Natural killer cell (primary cell): ENCODE measurements at regions not wholly inside any gene's neighbourhood (a gene's known extent, or its start where the extent isn't known, plus 50 kb on each side); places are given as distances from the start of the nearest gene placed in this dataset.

Experiments
- ATAC-seq, 3 donors: fragments of 150-1000 bp in 2 of 3; fragments of 200-7000 bp in 1 of 3; cut with Tn5 transposase; 1 replicate in 1 of 3; 2 replicates in 2 of 3; pipeline ENCODE4 v1.10.0; 2021; ENCODE audit warnings: mild to moderate bottlenecking in 2 of 3, moderate library complexity in 2 of 3
- DNase-seq, 2 donors: peaks; one replicate each; pipeline versions ENCODE4 v3.0.0 to v3.0.0-alpha.2; 2013 to 2021; ENCODE audit warnings: mixed read lengths in 1 of 2
- H3K27ac ChIP-seq: one replicate; pipeline ENCODE4 v1.5.1; 2013; ENCODE audit warnings: mild to moderate bottlenecking, low read length
- H3K27me3 ChIP-seq: one replicate; pipeline ENCODE4 v1.6.1; 2013; ENCODE audit warnings: low read length; ENCODE audit not compliant: control insufficient read depth, insufficient read depth
- H3K36me3 ChIP-seq: one replicate; pipeline ENCODE4 v1.6.1; 2013; ENCODE audit warnings: low read length; ENCODE audit not compliant: control insufficient read depth, insufficient read depth
- H3K4me1 ChIP-seq: one replicate; pipeline ENCODE4 v1.6.1; 2013; ENCODE audit warnings: low read length; ENCODE audit not compliant: control insufficient read depth, insufficient read depth
- H3K4me3 ChIP-seq: one replicate; pipeline ENCODE4 v1.5.1; 2013; ENCODE audit warnings: low read length
- H3K9me3 ChIP-seq: one replicate; pipeline ENCODE4 v1.6.1; 2013; ENCODE audit warnings: low read length; ENCODE audit not compliant: control insufficient read depth, insufficient read depth
- H3K27ac Mint-ChIP-seq, 2 donors: one replicate each; pipeline ENCODE4 v1.8.0; 2022; ENCODE audit warnings: mild to moderate bottlenecking in 2 of 2, mixed read lengths in 2 of 2, moderate library complexity in 1 of 2
- H3K27me3 Mint-ChIP-seq, 2 donors: one replicate each; pipeline ENCODE4 v1.8.0; 2022; ENCODE audit warnings: low read depth in 2 of 2, mixed read lengths in 2 of 2
- H3K36me3 Mint-ChIP-seq: one replicate; pipeline ENCODE4 v1.8.0; 2022; ENCODE audit warnings: mixed read lengths
- H3K4me1 Mint-ChIP-seq, 2 donors: one replicate each; pipeline ENCODE4 v1.8.0; 2022; ENCODE audit warnings: mixed read lengths in 2 of 2
- H3K4me3 Mint-ChIP-seq: one replicate; pipeline ENCODE4 v1.8.0; 2022; ENCODE audit warnings: mild to moderate bottlenecking, moderate library complexity, mixed read lengths
- H3K9me3 Mint-ChIP-seq, 2 donors: one replicate each; pipeline ENCODE4 v1.8.0; 2022; ENCODE audit warnings: mixed read lengths in 2 of 2
- WGBS: methylation state at CpG from one replicate; pipeline ENCODE4 v1.1.7; 2013; ENCODE audit warnings: missing lambda C conversion rate; ENCODE audit not compliant: insufficient coverage; 5-methylcytosine and 5-hydroxymethylcytosine counted together
- intact Hi-C: fragments of 100-400 bp; cut with micrococcal nuclease; formaldehyde crosslinking; loops from one replicate; pipeline ENCODE4 v1.14.2; 2022
- TF ChIP-seq, protein P1 (sequence below): fragments of 200-600 bp; IDR thresholded peaks from one replicate; pipeline ENCODE4 v1.8.0; 2022; ENCODE audit warnings: antibody characterized with exemption

DNA sequence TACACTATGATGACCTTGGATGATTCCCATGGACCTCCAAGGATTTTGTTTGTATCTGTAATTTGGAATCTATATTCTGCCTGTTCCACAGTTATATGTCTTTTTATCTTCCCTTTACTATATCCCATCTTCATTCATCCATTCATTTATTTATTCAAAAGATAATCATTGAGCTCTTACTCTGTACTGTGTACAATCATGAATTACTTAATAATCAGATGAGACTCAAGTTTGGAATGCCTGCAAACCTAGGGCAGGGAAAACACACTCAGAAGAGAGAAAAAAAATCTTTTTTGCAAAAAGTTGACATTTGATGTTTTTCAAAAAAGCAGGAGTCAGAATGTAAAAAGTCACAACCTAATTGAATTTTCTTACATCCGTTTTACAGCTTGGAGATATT lies 170.2 kb upstream of the GNAI1 start:
- WGBS, result no CpG with 5 or more reads among the region's 1 CpG
- DNase-seq, result no peak
- TF ChIP-seq, protein P1, sequence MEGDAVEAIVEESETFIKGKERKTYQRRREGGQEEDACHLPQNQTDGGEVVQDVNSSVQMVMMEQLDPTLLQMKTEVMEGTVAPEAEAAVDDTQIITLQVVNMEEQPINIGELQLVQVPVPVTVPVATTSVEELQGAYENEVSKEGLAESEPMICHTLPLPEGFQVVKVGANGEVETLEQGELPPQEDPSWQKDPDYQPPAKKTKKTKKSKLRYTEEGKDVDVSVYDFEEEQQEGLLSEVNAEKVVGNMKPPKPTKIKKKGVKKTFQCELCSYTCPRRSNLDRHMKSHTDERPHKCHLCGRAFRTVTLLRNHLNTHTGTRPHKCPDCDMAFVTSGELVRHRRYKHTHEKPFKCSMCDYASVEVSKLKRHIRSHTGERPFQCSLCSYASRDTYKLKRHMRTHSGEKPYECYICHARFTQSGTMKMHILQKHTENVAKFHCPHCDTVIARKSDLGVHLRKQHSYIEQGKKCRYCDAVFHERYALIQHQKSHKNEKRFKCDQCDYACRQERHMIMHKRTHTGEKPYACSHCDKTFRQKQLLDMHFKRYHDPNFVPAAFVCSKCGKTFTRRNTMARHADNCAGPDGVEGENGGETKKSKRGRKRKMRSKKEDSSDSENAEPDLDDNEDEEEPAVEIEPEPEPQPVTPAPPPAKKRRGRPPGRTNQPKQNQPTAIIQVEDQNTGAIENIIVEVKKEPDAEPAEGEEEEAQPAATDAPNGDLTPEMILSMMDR, result no peak
- no peaks in the 10 kb centered on the region for H3K27me3 Mint-ChIP-seq
- no peak for ATAC-seq
- H3K4me1 Mint-ChIP-seq, result no peaks in the 10 kb centered on the region
- H3K4me3 Mint-ChIP-seq, result no peak overlapping the region
- no peaks in the 10 kb centered on the region for H3K36me3 Mint-ChIP-seq
- Histone ChIP-seq H3K36me3 (no peaks in the 10 kb centered on the region), H3K27ac (no peak overlapping the region), H3K9me3 (no peaks in the 10 kb centered on the region), H3K4me1 (no peaks in the 10 kb centered on the region), H3K27me3 (no peaks in the 10 kb centered on the region), H3K4me3 (no peak overlapping the region)
- peaks cover 5 to 6% of the 10 kb centered on the region in 2 donors for H3K9me3 Mint-ChIP-seq
- intact Hi-C loops, result no loop called here
- H3K27ac Mint-ChIP-seq, result no peak overlapping the region

DNA sequence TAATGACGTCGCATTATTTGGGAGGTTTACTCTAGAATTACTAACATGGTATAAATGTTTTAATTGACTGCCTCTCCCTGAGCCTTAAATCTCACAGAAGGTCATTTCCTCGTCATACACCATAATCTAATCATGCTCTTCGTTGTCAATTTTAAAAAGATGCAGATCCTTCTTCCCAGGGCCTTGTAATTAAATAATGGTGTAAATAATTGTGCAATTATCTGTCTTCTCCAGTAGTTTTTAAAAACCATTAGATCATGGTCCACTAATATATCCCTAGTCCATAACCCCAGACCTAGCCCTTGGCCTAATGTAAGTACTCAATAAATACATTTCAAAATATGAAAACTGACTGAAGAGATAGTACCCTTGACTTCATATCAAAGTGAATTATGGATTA lies 181.5 kb upstream of the GNAI1 start:
- H3K4me1 ChIP-seq, result no peaks in the 10 kb centered on the region
- Mint-ChIP-seq H3K27me3 (no peaks in the 10 kb centered on the region), H3K4me1 (no peaks in the 10 kb centered on the region), H3K9me3 (peaks cover 3 to 10% of the 10 kb centered on the region in 2 donors), H3K4me3 (no peak overlapping the region), H3K27ac (no peak overlapping the region), H3K36me3 (no peaks in the 10 kb centered on the region)
- TF ChIP-seq, protein P1, result no peak
- no peaks in the 10 kb centered on the region for H3K36me3 ChIP-seq
- H3K27ac ChIP-seq, result no peak overlapping the region
- no CpG with 5 or more reads among the region's 4 CpGs for WGBS
- no peaks in the 10 kb centered on the region for H3K27me3 ChIP-seq
- DNase-seq, result no peak
- no peak overlapping the region for H3K4me3 ChIP-seq
- intact Hi-C loops, result no loop called here
- H3K9me3 ChIP-seq, result no peaks in the 10 kb centered on the region
- ATAC-seq, result no peak

DNA sequence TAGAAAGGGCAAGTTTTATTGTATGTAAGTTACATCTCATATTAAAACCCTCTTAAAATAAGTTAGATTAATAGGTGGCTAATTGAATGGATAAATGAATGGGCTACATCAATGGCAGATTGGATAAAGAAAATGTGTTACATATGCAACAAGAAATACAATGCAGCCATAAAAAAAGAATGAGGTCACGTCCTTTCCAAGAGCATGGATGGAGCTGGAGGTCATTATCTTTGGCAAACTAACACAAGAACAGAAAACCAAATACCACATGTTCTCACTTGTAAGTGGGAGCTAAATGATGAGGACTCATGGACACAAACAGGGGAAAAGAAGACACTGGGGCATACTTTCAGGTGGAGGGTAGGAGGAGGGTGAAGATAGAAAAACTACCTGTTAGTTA lies 182.2 kb upstream of the GNAI1 start:
- no peaks in the 10 kb centered on the region for H3K36me3 Mint-ChIP-seq
- Histone ChIP-seq H3K36me3 (no peaks in the 10 kb centered on the region), H3K4me1 (no peaks in the 10 kb centered on the region), H3K4me3 (no peak overlapping the region), H3K27ac (no peak overlapping the region), H3K9me3 (no peaks in the 10 kb centered on the region), H3K27me3 (no peaks in the 10 kb centered on the region)
- ATAC-seq, result no peak
- TF ChIP-seq, protein P1, result no peak
- no peaks in the 10 kb centered on the region for H3K4me1 Mint-ChIP-seq
- H3K27ac Mint-ChIP-seq, result no peak overlapping the region
- H3K9me3 Mint-ChIP-seq, result peaks cover 5 to 11% of the 10 kb centered on the region in 2 donors
- intact Hi-C loops, result no loop called here
- DNase-seq, result no peak
- 83% methylated on average over 1 of the region's 1 CpG for WGBS
- no peak overlapping the region for H3K4me3 Mint-ChIP-seq
- H3K27me3 Mint-ChIP-seq, result no peaks in the 10 kb centered on the region

DNA sequence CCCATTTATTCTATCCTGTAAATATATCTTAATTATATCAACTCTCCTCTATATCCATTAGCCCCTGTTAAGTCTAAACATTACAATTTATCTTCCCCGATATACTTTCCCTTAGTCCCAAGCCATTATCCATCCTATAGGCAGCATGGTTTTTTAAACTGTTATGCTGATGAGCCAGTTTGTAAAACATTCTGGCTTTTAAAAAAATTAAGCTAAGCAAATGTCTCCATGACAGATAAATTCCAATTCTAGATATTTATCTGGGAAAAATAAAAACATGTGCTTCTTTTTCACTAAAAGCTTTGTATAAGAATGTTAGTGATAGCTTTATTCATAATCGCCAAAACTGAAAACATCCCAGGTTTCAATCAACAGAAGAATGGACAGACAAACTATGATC lies 183.2 kb upstream of the GNAI1 start:
- TF ChIP-seq, protein P1, result no peak
- Histone ChIP-seq H3K36me3 (no peaks in the 10 kb centered on the region), H3K9me3 (no peaks in the 10 kb centered on the region), H3K4me1 (no peaks in the 10 kb centered on the region), H3K27ac (no peak overlapping the region), H3K4me3 (no peak overlapping the region), H3K27me3 (no peaks in the 10 kb centered on the region)
- no peak for DNase-seq
- Mint-ChIP-seq H3K4me3 (no peak overlapping the region), H3K9me3 (peaks cover 8 to 14% of the 10 kb centered on the region in 2 donors), H3K4me1 (no peaks in the 10 kb centered on the region), H3K36me3 (no peaks in the 10 kb centered on the region), H3K27ac (no peak overlapping the region), H3K27me3 (no peaks in the 10 kb centered on the region)
- intact Hi-C loops, result no loop called here
- no peak for ATAC-seq
- 100% methylated on average over 2 of the region's 2 CpGs for WGBS
